Activated gamma-delta T cell treated with anti-CD3 and anti-CD28 coated beads, Interleukin-2, amount 50 U/mL, for 16 hours (primary cell): ENCODE measurements at regions not wholly inside any gene's neighbourhood (a gene's known extent, or its start where the extent isn't known, plus 50 kb on each side); places are given as distances from the start of the nearest gene placed in this dataset.

Experiments used
- DNase-seq: peaks from one replicate; pipeline ENCODE4 v3.0.0-alpha.2; 2020; ENCODE audit warnings: low read depth

DNA sequence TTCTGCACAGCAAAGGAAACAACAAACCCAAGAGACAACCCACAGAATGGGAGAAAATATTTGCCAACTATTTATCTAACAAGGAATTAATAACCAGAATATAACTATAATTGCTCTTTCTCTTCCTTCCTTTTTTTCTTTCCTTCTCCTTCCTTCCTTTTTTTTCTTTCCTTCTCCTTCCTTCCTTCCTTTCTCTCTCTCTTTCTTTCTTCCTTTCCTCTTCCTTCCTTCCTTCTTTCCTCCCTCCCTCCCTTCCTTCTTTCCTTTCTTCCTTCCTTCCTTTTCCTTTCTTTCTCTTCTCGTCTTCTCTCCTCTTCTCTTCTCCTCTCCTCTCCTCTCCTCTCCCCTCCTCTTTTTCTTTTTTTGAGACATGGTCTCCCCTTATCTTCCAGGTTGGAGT is 345.4 kb upstream of the ARRDC4 start:
- DNase-seq, result no peak

DNA sequence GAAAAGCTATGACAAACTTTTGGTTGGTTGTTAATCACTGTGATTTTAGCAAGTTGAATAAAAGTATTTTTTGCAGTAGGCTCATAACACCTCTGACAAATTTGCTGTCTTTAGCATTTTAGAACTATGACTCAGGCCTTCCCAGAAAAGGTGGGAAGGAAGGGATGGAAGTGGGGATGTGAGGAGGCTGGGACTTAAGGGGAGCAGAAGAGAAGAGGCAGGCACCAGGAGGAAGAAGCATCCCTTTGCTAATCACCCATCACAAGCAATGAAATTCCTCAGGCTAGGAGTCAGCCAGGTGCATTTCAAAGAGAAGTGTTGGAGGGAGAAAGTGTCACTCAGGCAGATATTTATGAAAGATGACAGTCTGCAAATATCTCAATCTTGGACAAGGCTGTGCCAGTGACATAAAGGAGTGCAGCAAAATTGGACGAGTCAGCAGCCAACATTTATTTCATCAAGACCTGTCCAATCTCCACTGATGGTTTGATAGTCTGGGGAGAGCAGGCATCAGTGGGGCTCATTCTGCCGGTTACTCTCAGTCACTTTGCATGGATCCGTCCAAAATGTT is 337.3 kb upstream of the ARRDC4 start:
- DNase-seq, result no peak

DNA sequence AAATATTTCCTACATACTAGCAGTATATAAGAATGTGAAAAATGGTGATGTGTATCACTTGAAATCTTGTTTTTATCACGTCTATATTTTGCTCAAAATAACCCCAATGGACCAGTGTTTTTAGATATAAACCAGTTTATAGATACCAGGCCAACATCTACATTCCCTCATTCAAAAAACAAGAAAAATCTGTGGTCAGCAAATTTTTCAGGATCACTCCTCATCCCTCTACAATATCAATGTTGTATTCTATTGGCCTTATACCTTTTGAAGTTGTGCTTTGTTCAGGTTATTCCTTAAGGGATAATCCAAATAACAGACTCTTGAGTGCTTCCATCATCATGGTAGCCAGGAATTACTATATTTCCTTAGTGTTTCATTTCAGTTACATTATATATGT is 332.9 kb upstream of the ARRDC4 start:
- DNase-seq, result no peak

DNA sequence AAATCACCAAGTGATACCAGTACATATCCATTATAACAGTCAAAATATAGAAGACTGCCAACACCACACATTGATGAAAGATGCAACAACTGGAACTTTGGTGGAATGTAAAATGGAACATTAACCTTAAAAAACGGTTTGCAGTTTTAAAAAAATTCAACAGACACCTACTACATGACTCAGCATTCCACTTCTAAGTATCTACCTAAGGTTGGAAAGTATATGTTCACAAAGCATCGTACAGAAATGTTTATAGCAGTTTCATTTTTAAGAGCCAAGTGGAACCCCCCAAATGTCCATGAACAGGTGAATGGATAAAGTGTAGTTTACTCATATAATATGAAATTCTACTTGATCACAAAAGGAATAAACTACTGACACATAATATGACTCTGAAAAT is 314.7 kb upstream of the ARRDC4 start:
- DNase-seq, result no peak

DNA sequence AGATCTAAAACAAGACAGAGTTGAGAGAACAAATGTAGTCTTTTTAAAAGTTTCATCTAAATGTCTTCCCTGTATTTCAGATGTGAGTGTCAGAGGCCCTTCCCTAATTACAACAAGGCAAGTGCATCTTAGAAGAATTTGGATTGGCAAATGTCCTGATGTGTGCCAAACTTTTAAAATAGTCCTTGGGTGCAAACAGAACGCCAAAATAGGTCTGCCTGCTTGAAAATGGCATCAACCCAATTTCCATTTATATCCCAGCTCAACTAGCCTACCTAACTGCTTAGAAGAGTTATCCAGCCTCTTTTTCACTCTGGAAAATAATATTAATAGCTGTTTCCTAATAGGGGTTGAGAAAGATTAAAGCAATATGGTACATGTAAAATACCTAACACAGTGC is 311.8 kb upstream of the ARRDC4 start:
- no peak for DNase-seq

DNA sequence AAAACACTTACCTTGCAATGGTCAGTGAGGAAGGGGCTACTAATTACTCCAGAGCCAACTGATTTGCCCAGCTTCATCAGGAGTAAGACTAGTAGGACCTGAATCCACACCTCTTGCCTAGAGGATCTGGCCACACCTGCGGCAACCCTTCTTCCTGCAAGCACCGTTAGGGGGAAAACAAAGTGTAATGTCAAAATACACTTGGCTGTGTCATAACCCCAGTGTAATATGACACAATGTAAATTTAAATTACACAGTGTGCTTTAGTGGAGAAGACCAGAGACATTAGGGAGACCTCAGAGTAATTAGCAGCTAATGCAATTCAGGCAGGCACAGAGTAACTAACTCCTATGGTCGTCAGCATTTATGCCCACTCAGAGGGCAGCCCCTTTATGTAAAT is 308.5 kb upstream of the ARRDC4 start:
- DNase-seq, result no peak

DNA sequence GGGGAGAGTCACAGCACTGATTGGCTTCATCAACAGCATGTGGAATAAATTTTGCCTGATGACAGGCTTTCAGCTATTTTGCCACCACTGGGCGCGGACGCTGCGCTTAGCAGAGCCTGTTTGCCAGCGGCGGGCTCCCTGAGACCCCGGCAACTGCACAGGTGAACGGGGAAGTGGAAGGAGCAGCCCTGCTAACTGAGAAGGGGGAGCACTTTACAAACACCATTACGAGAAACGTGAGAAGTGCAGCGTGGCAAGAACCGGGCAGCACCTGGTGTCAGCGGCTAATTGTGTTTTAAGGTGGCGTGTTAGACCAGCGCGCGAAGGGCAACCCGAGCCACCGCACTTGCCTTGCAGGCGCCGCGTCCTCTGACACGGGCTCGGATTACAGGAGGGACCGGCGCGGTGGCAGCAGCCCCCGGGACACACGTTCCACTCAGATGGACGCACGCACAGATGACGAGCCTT is 307.8 kb upstream of the ARRDC4 start:
- DNase-seq, result no peak

DNA sequence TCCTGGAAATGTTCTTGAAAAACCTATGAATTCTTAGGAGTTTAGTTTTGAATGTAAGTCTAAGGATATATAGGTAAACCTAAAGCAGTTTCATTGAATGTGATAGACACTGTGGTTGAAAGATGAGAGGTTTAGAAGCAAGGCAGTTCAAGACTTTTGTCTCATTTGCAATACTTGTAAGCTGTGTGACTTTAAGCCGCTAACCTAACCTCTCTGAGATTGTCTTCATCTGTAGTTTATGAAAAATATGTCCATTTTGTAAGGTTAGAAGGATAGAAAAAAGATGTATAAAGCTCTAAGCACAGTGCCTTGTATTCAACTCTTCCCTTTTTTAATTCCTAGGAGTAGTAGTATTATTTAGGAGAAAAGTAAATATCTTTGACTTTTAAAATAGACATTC is 306.6 kb upstream of the ARRDC4 start:
- DNase-seq, result no peak

DNA sequence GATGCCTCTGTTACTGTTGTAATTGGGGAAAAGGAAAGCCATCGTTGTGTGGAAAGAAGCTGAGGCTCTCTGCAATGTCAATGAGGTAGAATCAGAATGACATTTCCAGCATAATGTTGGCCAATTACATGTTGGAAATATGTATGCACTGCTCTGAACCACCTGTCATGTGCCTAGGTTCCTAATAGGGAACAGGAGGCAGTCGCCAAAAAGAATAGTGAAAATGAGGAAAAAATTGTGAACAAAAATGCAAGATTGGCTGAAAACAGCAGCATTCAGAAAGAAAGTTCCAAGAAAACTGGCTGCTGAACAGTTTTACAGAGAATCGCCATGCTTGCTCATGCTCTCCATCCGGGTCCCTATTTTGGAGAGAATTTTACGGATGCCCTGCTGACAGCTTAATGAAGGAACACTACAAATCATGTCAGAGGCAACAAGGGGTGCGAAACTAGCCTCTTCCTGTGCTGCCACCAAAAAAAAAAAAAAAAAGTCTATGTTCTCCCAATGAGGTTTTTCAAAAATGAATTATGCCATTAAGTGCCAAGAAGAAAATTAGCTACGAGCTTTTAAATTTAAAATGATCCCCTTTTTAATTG is 305.9 kb upstream of the ARRDC4 start:
- DNase-seq, result no peak

DNA sequence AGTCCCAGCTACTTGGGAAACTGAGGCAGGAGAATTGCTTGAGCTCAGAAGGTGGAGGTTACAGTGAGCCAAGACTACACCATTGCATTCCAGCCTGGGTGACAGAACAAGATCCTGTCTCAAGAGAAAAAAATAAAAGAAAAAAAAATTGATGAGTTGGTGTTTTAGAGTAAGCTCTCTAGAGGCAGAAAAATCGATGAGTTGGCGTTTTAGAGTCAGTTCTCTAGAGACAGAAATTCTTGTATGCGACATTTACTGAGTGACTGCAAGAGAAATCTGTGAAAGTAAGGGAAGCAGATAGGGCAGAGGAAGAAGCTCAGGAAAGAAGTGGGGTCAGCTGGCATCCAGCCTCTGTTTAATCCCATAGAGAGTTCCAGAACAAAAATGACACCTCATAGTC is 298.7 kb upstream of the ARRDC4 start:
- DNase-seq, result no peak

DNA sequence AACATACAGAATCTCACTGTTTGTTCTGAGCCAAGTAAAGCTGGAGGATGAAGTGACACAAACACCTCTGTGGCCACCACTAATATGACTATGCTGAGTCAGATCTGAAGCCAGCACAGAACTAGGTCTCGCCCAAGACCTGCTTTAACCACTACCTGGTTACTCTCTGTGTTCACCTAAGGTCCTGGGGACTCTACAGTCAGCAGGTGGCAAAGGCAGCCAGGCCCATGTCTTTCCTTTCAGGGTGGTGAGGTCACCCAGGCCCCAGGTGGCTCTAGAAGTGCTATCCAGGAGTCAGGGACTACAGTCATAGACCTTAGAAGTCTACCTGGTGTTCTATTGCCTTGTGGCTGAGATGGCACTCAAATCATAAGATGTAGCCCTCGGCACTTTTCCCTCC is 287.9 kb upstream of the ARRDC4 start:
- no peak for DNase-seq

DNA sequence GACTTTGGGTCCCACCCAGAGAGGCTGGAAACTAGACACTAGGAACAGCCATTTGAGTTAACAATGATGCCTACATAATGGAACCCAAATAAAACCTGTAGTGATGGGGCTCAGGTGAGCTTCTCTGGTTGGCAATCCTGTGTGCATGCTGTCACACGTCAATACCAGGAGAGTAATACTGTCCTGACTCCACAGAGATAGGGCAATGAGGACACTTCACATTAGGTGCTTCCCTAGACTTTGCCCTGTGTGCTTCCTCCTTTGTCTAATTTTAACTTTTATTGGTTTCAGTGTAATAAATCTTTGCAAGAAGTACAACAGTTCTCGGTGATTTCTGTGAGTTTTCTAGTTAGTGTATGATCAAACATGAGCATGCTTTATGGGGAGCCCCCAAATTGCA is 281.8 kb upstream of the ARRDC4 start:
- no peak for DNase-seq

DNA sequence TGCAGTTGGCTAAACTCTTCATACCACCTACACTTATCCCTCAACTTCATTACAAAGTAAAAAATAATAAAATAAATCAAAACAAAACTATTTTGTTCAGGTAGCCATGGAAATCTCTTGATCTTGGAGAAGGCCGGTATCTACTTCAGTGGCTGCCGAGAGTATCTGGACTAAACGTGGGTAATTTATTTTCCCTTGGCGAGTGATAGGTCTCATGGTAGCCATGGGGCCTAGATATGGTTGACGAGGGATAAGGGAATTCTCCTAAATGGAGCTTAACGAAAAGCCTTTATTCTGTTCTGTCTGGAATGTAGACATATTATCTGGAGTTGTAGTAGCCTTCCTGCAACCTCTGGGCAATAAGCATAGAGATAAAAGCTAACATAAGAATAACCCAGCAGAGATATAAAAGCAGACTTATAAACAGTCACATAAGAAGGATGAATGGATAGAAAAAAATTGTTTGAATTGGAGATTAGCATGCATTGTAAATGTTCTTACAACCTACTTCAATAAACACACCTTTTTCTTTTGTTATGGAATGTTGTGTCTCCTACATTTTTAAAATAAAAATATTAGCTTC is 281.3 kb upstream of the ARRDC4 start:
- no peak for DNase-seq

DNA sequence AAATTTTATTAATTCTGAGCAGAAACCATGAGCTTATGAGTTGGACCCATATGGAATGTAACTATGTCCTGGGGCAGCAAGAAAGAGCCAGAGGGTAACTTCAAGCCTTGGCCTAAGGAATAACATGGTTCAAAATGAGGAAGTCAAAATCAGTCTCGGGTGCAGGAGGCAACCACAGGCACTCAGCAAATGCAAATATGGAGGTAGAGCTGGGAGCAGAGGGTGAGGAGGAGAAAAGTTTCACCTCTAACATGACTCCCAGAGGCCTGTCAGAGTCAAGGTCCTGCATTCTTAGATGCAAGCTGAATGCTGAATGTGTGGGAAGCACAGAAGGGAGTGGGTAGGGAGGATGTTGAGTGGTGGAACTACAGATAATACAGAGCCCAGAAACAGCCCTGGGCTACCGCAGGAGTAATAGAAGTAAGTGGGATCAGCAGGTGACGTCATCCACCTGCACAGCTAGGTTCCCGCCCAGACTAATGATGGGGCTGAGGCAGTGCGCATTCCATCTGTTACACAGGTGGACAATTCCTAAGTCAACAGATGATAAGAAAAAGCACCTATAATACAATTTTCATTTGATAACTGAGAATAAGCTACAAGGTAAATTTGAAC is 279.8 kb upstream of the ARRDC4 start:
- DNase-seq, result no peak

DNA sequence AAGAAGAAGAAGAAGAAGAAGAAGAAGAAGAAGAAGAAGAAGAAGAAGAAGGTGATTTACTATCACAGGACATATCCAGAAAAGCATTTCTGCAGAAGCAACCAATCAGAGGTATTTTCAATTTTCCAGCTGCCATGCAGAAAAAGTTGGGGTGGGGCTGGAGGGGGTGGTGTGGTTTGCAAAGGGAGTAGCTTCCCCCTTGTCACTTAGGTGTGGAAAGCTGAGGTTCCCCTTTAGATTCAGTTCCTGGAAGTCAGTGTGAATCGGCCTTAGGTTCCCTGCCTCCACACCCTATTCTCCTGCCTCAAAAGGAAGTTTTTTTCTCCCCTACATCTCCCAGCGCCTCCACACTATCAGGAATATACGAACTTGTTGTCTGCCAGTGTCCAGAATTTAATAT is 276.7 kb upstream of the ARRDC4 start:
- no peak for DNase-seq

DNA sequence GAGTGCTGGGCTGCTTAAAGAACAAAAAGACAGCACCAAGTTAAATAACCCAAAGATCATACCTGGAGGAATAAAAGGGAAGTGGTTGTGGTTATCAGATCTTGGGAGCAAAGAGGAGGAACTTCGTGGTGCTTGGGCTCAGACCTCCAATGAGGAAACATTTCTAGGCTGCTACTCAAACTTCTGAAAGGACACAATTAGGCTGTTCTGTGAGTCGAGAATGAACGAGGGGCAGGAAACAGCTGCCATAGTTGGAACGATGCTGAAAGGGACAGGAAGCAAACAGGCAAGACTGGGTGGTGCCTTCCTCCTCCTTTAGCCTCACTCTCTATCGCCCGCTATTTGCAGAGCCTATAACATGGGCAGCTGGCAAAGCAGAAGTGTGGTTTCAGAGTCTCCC is 276.3 kb upstream of the ARRDC4 start:
- no peak for DNase-seq

DNA sequence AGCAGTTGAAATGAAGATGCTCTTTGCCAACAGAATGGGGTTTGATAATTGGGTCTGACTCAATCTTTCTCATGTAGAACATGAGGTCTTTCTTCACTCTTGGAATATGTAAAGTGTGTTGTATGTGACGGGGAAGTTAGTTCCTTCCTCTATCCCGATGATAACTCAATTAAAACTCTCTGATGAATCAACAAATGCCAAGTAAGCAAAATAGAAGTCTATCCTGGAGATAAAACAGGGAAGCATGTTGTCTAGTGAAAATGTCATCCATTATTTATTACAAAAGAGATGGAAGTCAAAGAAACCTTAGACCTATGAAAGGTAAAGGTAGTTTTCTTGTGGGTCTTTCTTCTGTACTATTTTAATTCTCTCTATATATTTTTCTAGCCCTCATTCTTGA is 274.2 kb upstream of the ARRDC4 start:
- DNase-seq, result no peak

DNA sequence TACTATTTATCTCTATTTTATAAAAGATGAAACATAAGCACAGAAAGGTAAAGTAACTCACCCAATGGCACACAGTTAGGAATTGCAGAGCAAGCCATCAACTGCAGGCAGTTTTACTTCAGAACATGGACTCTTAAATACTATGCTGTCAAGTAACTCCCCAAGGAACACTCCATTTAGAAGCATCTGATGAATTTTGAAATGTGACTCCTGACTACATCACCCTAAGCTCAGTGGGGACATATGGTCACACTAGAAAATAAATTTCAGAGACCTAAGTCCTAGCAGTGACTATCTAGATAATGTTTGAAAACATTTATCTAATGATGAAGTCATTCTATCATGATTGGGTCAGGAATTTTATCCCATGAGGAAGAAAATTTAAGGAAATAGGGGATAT is 272.8 kb upstream of the ARRDC4 start:
- no peak for DNase-seq

DNA sequence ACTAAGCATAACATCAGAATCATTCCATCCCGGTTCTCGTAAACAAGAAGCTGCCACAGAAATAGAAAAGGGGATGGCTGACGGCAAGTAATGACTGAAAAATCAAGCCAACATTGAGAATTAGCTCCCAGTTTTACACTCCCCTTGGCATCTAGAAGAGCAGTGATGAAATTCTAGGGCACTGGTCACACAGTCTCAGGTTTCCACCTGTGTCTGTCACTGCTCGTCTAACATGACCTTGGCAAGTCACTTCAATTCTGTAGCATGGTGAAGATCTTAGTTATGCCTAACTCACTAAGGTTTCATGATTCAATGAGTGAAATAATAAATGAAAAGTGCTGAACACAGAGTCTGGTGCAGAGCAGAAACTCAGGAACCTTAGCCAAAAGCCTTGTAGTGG is 272.3 kb upstream of the ARRDC4 start:
- DNase-seq, result no peak

DNA sequence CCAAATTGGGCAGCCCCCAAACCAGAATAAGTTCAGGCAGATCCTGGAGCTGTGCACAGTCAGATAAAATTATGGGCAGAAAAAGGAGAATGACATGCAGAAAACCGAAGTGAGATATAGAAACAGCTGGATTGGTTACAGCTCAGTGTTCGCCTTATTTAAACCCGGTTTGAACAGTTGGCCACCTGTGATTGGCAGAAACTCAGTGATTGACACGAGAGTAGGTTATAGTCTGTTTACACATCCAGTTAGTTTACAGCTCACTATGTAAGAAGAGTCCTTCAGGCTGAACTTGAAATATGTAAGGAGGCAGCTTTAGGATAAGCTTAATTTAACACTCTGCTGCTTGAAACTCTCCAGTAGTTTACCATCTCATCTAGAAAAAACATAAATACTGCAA is 271.6 kb upstream of the ARRDC4 start:
- no peak for DNase-seq

DNA sequence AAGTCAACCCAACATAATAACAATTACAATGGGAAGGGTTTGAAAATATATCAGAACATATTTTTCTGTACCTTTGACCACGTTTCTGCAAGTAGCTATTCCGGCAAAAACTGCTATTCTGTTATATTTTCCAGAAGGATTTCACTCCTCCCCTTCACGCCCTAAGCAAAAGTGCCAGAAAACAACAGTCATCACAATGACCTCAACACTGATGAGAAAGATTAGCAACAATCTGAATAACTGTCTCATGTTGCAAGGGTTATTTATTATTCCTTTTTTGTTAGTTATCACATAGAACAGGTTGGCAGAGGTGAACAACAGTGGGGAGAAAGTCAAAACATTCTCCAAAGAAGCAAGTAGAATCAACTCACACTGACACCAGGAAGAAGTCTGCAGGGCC is 269.4 kb upstream of the ARRDC4 start:
- no peak for DNase-seq

DNA sequence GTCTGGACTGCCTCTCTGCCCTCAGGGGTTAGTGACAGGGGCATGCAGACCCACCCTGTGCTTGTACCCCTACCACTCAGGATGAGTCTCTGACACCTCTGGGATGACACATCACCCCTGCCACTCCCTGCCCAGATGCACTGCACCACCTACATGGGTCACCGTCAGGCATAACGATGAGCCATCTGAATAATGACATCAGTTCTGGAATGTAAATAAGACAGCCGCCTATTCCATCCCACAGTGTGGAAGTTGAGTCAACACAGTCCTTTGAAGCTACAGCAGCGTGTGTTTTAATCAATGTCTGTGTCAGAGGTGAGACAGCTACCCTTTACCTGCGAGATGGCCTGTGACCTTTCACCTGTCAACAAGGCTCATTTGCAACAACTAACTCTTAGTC is 268.7 kb upstream of the ARRDC4 start:
- DNase-seq, result no peak

DNA sequence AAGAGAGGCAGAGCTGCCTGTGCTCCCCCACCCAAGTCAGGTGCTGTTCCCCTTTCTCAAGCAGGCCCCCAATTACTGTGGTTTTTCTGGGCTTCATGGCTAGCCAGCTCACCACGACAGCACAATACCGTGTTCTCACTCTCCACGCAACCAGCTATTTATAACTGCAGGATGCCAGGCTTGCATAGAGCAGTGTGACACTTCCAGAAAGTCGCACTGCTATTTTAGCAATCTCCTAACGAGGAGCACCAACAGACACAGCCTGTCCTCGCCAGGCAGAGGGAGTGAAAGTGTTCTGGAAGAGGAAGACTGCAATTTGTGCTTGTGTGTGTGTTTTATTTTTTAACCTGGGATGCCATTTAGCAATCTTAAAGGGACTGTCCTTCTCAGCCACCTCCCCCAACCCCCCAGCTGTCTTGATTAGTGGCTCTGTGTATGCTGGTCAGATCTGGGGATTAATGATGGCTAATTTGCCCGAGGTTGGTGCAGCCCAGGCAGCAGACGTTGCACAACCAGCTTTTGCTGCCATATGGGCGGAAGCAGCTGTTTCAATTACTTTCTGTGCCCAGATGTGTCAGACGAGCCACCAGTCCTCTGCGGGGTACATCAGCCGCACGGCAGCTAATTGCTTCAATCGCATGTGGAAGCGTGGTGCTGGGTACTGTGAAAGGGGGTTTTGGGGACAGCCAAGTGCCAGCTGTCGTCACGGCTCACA is 268.0 kb upstream of the ARRDC4 start:
- DNase-seq, result no peak
